Endodermal cell (in vitro differentiated cells): ENCODE measurements at regions not wholly inside any gene's neighbourhood (a gene's known extent, or its start where the extent isn't known, plus 50 kb on each side); places are given as distances from the start of the nearest gene placed in this dataset.

Source experiments
- DNase-seq: peaks from one replicate; pipeline ENCODE4 v3.0.0-alpha.2; 2017
- H3K27ac ChIP-seq: 2 replicates; pipeline ENCODE4 v1.5.1; 2013; ENCODE audit warnings: mild to moderate bottlenecking, low read depth, low read length, moderate library complexity
- H3K27me3 ChIP-seq: 2 replicates; pipeline ENCODE4 v1.6.1; 2013; ENCODE audit warnings: mild to moderate bottlenecking, low read length, moderate library complexity; ENCODE audit not compliant: insufficient read depth, control insufficient read depth, poor library complexity, severe bottlenecking
- H3K36me3 ChIP-seq: 2 replicates; pipeline ENCODE4 v1.7.0; 2013; ENCODE audit warnings: mild to moderate bottlenecking, low read length, moderate library complexity; ENCODE audit not compliant: control insufficient read depth, insufficient read depth
- H3K4me1 ChIP-seq: one replicate; pipeline ENCODE4 v1.7.0; 2013; ENCODE audit warnings: low read length; ENCODE audit not compliant: control insufficient read depth, insufficient read depth
- H3K4me3 ChIP-seq: 2 replicates; pipeline ENCODE4 v1.5.1; 2013; ENCODE audit warnings: mild to moderate bottlenecking, low read length, moderate library complexity
- H3K9ac ChIP-seq: 2 replicates; pipeline ENCODE4 v1.6.1; 2013; ENCODE audit warnings: mild to moderate bottlenecking, low read length, moderate library complexity; ENCODE audit not compliant: poor library complexity, severe bottlenecking; ENCODE audit errors: extremely low read depth
- H3K9me3 ChIP-seq: 2 replicates; pipeline ENCODE4 v1.6.1; 2013; ENCODE audit warnings: mild to moderate bottlenecking, low read length, moderate library complexity; ENCODE audit not compliant: control insufficient read depth
- H3K27ac Mint-ChIP-seq: 2 replicates; pipeline ENCODE4 v1.8.0; 2020; ENCODE audit warnings: mixed read lengths
- H3K27me3 Mint-ChIP-seq: 2 replicates; pipeline ENCODE4 v1.8.0; 2021; ENCODE audit warnings: mild to moderate bottlenecking, mixed read lengths; ENCODE audit not compliant: insufficient read depth
- H3K36me3 Mint-ChIP-seq: 2 replicates; pipeline ENCODE4 v1.8.0; 2020; ENCODE audit warnings: low read depth, mixed read lengths
- H3K4me1 Mint-ChIP-seq: 2 replicates; pipeline ENCODE4 v1.8.0; 2020; ENCODE audit warnings: mixed read lengths
- H3K4me3 Mint-ChIP-seq: 2 replicates; pipeline ENCODE4 v1.8.0; 2020; ENCODE audit warnings: mild to moderate bottlenecking, moderate library complexity, mixed read lengths
- H3K9me3 Mint-ChIP-seq: 2 replicates; pipeline ENCODE4 v1.8.0; 2020; ENCODE audit warnings: mild to moderate bottlenecking, mixed read lengths
- CTCF ChIP-seq: fragments of 200-600 bp; sonication (generic); conservative IDR thresholded peaks from 2 replicates; pipeline ENCODE4 v1.5.0; 2021; ENCODE audit warnings: antibody characterized with exemption, mild to moderate bottlenecking
- WGBS, 2 experiments: methylation state at CpG; one replicate each; pipeline versions ENCODE4 v1.1.5 to v1.1.7; 2013; ENCODE audit warnings: missing lambda C conversion rate in 2 of 2, mixed read lengths in 1 of 2; ENCODE audit not compliant: insufficient coverage in 1 of 2, insufficient read length in 1 of 2; 5-methylcytosine and 5-hydroxymethylcytosine counted together

GRCh38 chr10:123549761-123550454 lies 116.2 kb upstream of the GPR26 start:
- TF ChIP-seq CTCF = no peak
- Histone ChIP-seq H3K9me3 (no peaks in the 10 kb centered on the region), H3K36me3 (no peaks in the 10 kb centered on the region), H3K4me3 (no peak overlapping the region), H3K27me3 (no peaks in the 10 kb centered on the region), H3K4me1 (no peaks in the 10 kb centered on the region), H3K9ac (no peak overlapping the region), H3K27ac (no peak overlapping the region)
- Mint-ChIP-seq H3K4me3 (no peak overlapping the region), H3K9me3 (no peaks in the 10 kb centered on the region), H3K27me3 (no peaks in the 10 kb centered on the region), H3K27ac (no peak overlapping the region), H3K4me1 (peaks cover 10% of the 10 kb centered on the region), H3K36me3 (no peaks in the 10 kb centered on the region)
- no peak for DNase-seq
- WGBS, 2 experiments = 91 to 100% methylated on average over 2 to 7 of the region's 7 CpGs

DNA sequence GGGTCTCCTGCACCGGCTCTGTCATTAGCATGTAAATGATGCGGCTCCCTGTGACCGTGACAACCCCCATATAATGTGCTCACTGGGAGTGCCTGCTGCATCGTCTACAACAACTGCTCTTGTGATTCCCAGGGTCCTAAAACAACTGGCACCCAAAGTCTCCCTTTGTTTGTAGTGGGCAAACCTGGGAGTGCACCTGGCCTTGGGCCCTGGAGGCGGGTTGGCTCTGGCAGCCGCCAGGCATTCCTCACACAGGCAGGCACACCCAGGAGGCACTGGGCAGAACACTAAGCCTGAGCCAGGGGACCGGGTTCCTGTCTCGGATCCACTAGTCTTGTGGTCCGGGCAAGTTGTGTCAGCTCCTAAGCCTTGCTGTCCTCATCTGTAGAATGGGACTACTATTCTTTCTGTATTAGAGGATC lies 115.5 kb upstream of the GPR26 start:
- DNase-seq = peak; percentile 51

GRCh38 chr10:123551259-123551658 lies 114.9 kb upstream of the GPR26 start:
- H3K27ac Mint-ChIP-seq = no peak overlapping the region
- peaks cover 10% of the 10 kb centered on the region for H3K4me1 Mint-ChIP-seq
- Histone ChIP-seq H3K9me3 (no peaks in the 10 kb centered on the region), H3K4me3 (no peak overlapping the region), H3K27me3 (no peaks in the 10 kb centered on the region), H3K4me1 (no peaks in the 10 kb centered on the region), H3K36me3 (no peaks in the 10 kb centered on the region), H3K9ac (no peak overlapping the region), H3K27ac (no peak overlapping the region)
- no peaks in the 10 kb centered on the region for H3K36me3 Mint-ChIP-seq
- peak; percentile 11 for TF ChIP-seq CTCF
- no peaks in the 10 kb centered on the region for H3K27me3 Mint-ChIP-seq
- no peak for DNase-seq
- no peak overlapping the region for H3K4me3 Mint-ChIP-seq
- 90 to 95% methylated on average over 4 to 7 of the region's 7 CpGs for WGBS, 2 experiments
- no peaks in the 10 kb centered on the region for H3K9me3 Mint-ChIP-seq

More for the DNA sequence above, 115.5 kb upstream of the GPR26 start:
- no peaks in the 10 kb centered on the region for H3K9me3 ChIP-seq
- H3K4me1 Mint-ChIP-seq = peaks cover 10% of the 10 kb centered on the region
- H3K27me3 ChIP-seq = no peaks in the 10 kb centered on the region
- H3K36me3 ChIP-seq = no peaks in the 10 kb centered on the region
- no peak overlapping the region for H3K4me3 Mint-ChIP-seq
- no peak overlapping the region for H3K27ac ChIP-seq
- H3K36me3 Mint-ChIP-seq = no peaks in the 10 kb centered on the region
- 54 to 78% methylated on average over 6 to 9 of the region's 9 CpGs for WGBS, 2 experiments
- no peak overlapping the region for H3K4me3 ChIP-seq
- no peaks in the 10 kb centered on the region for H3K27me3 Mint-ChIP-seq
- H3K4me1 ChIP-seq = no peaks in the 10 kb centered on the region
- TF ChIP-seq CTCF = no peak
- H3K27ac Mint-ChIP-seq = no peak overlapping the region
- no peak overlapping the region for H3K9ac ChIP-seq
- no peaks in the 10 kb centered on the region for H3K9me3 Mint-ChIP-seq
